GM12891 (cell line): ENCODE measurements at regions not wholly inside any gene's neighbourhood (a gene's known extent, or its start where the extent isn't known, plus 50 kb on each side); places are given as distances from the start of the nearest gene placed in this dataset.

Experiments used
- DNase-seq: peaks from one replicate; pipeline ENCODE4 v3.0.0; 2011; ENCODE audit warnings: low spot score; ENCODE audit not compliant: insufficient read length
- FAIRE-seq: peaks from 2 replicates; lab custom pipeline; 2011; peaks lifted over from hg19 to GRCh38; lab: Jason Lieb, UNC
- PAX5 ChIP-seq: IDR thresholded peaks from 2 replicates; pipeline ENCODE4 v1.6.1; 2011; ENCODE audit warnings: low read length, moderate library complexity, mild to moderate bottlenecking; ENCODE audit not compliant: insufficient read depth, severe bottlenecking
- POLR2A ChIP-seq: IDR thresholded peaks from 2 replicates; pipeline ENCODE4 v1.6.1; 2011; ENCODE audit warnings: low read depth, low read length, control low read depth
- POLR2AphosphoS5 ChIP-seq: IDR thresholded peaks from 2 replicates; pipeline ENCODE4 v1.6.1; 2011; ENCODE audit warnings: low read depth, low read length, control low read depth
- POU2F2 ChIP-seq: IDR thresholded peaks from 2 replicates; pipeline ENCODE4 v1.6.1; 2011; ENCODE audit warnings: low read depth, mild to moderate bottlenecking, control low read depth, low read length, moderate library complexity
- SPI1 ChIP-seq: IDR thresholded peaks from 2 replicates; pipeline ENCODE4 v1.6.1; 2011; ENCODE audit warnings: low read depth, low read length, control low read depth
- TAF1 ChIP-seq: IDR thresholded peaks from 2 replicates; pipeline ENCODE4 v1.6.1; 2011; ENCODE audit warnings: low read depth, low read length, control low read depth

DNA sequence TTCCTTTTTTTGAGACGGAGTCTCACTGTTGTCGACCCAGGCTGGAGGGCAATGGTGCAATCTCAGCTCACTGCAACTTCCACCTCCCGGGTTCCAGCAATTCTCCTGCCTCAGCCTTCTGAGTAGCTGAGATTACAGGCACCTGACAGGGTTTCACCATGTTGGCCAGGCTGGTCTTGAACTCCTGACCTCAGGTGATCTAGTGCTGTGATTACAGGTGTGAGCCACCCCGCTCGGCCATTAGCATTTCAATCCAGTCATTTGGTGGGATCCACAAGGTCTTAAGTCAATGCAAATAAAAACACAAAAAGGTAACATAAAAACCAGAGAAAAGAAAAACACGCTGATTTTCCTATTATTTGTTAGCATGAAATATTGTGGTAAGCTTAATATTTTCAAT, 1227.2 kb upstream of the TENM4 start:
- DNase-seq (no peak), FAIRE-seq (no peak)
- TF ChIP-seq POLR2AphosphoS5: no peak
- TF ChIP-seq POU2F2: no peak
- no peak for TF ChIP-seq SPI1
- TF ChIP-seq TAF1: no peak
- TF ChIP-seq PAX5: no peak
- no peak for TF ChIP-seq POLR2A

DNA sequence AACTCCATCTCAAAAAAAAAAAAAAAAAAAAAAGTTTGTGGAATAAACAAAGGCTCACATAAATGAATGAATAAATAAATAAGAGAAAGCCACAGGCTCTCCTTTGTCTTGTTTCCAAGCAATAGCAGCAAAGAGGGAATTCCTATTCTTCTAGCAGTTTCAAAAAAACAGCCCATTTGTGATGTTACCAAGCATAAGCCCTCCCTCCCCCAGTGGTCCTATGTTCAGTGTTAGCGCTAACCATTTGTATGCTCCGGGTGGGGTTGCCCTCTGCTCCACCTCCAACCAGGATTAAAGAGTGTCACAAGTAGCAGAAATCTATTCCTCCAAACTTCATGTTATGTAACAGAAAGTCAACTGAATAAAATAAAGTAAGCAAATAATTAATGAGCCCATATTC, 1215.0 kb upstream of the TENM4 start:
- DNase-seq: no peak
- FAIRE-seq: no peak
- no peak for TF ChIP-seq POU2F2
- TF ChIP-seq TAF1: no peak
- TF ChIP-seq SPI1: no peak
- TF ChIP-seq PAX5: no peak
- no peak for TF ChIP-seq POLR2AphosphoS5
- no peak for TF ChIP-seq POLR2A

DNA sequence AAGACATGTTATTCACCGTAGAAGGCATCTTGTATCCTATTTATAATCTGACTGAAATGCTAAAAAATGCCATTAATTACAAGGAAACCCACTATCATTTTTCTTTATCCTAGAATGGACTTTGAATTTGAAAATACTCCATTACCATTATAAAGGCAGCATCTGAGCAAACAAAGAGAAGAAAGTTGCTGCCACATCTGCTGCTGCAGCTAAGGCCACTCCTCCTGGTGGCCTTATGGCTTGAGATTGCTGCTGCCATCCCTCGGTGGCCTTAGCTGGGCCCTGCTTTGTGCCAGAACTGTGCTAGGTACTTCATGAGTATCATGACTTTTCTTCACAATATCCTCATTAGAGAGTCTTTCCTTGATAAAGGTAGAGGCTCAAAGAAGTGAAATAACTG, 1210.1 kb upstream of the TENM4 start:
- FAIRE-seq (no peak), DNase-seq (no peak)
- TF ChIP-seq POLR2A (no peak), TAF1 (no peak), POLR2AphosphoS5 (no peak), SPI1 (no peak), POU2F2 (no peak), PAX5 (no peak)

DNA sequence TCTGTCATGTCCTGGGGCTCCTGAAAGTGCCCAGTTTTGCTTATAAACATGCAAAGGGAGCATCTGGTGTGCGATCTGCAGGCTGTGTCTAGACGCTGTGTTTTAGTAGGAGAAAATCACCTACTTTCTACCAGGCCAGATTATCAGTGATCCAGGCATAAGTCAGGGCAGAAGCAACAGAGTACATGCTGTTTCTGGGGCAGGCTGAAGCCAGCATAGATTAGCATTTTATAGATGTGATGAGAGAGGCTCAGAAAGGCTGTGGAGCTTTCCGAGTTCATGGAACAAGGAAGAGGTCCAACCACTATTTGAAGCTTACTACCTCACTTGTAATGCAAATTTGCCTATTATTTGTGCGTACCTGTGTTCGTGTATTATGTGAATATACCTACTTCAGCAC, 1208.4 kb upstream of the TENM4 start:
- DNase-seq: no peak
- TF ChIP-seq POLR2AphosphoS5 (no peak), TAF1 (no peak), POU2F2 (no peak), POLR2A (no peak), PAX5 (no peak)
- FAIRE-seq: no peak

- TF ChIP-seq PAX5 (no peak), POLR2A (no peak), SPI1 (no peak), POLR2AphosphoS5 (no peak), POU2F2 (no peak), TAF1 (no peak)
- FAIRE-seq (no peak), DNase-seq (no peak)
Observed at GRCh38 chr11:80638296-80638695, 1197.5 kb upstream of the TENM4 start.

DNA sequence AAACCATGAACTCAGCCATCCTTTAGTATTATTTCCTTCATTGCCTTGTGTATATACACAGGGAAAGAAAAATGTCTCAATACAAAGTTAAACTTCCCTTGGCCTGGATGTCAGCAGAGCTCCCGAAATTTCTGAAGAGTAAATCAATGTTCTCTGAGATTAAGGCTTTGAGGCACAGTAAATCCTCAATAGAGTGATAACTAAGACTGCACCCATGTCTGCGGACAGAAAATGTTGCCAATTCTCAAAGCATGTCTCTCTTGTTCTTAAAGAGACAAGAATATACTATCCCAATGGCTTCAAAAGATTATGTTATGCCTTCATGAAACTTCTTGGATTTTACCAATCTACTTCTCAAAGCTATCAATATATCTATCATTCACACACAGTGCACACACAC, 1196.7 kb upstream of the TENM4 start:
- TF ChIP-seq SPI1 (no peak), POLR2A (no peak), POLR2AphosphoS5 (no peak), PAX5 (no peak), POU2F2 (no peak), TAF1 (no peak)
- DNase-seq: no peak
- FAIRE-seq: no peak

- TF ChIP-seq POLR2AphosphoS5: no peak
- no peak for TF ChIP-seq PAX5
- no peak for TF ChIP-seq POU2F2
- TF ChIP-seq TAF1: no peak
- TF ChIP-seq SPI1: no peak
- no peak for TF ChIP-seq POLR2A
- DNase-seq (no peak), FAIRE-seq (no peak)
Observed at GRCh38 chr11:80636999-80637398, 1196.2 kb upstream of the TENM4 start.

DNA sequence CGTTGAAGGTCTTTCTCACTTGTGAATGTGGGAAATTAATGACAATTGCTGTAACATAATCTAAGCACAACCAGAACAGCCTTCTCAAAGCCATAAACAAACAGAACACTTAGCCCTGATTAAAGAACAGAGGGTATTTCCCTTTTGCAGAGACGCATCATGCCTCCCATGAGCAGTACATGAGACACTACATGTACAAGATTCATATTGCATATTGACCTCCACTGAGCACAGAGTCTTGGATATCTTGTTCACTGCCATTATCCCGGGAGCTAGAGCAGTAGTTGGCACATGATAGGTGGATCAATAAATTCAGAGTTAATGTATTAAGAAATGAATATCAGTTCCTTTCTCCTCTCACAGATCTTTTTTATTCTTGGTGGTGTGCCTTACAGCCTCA, 1194.3 kb upstream of the TENM4 start:
- TF ChIP-seq PAX5 (no peak), SPI1 (no peak), POU2F2 (no peak), POLR2A (no peak), TAF1 (no peak), POLR2AphosphoS5 (no peak)
- no peak for FAIRE-seq

DNA sequence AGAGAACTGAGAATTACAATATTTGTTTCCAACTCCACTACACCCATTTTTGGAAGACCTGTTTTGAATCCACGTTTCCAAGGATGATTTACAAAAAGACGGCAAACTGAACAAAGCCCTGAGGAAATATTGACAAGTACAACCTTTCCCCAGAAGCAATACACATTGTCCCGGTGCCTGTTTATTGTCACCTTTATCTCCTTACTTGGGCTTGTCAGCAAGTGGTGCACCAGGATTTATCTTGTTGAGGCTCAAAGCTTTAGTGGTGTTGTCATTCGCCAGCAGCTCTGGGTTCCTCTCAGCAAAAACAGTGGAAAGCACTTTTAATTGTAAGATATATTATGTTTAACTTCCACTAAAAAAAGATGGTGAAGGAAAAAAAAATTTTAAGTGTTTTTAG, 1191.9 kb upstream of the TENM4 start:
- no peak for TF ChIP-seq PAX5
- no peak for TF ChIP-seq POU2F2
- no peak for TF ChIP-seq SPI1
- TF ChIP-seq POLR2AphosphoS5: no peak
- no peak for TF ChIP-seq TAF1
- DNase-seq (no peak), FAIRE-seq (no peak)

More for the DNA sequence above, 1194.3 kb upstream of the TENM4 start:
- no peak for DNase-seq

DNA sequence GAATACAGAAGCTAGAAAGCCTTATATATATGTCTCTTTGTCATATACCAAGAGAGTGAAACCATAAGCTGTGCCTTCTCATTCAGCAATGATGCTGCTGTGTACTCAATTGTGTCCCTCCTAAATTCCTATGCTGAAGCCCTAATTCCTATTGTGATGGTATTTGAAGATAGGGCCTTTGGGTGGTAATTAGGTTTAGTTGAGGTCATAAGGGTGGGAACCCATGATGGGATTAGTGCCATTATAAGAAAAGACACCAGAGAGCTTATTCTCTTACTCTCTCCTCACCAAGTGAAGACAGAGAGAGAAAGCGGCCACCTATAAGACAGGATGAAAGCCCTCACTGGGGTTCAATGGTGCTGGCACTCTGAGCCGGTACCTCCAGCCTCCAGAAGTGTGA, 1191.3 kb upstream of the TENM4 start:
- DNase-seq (no peak), FAIRE-seq (no peak)
- TF ChIP-seq TAF1 (no peak), PAX5 (no peak), POU2F2 (no peak), POLR2AphosphoS5 (no peak), POLR2A (no peak), SPI1 (no peak)

DNA sequence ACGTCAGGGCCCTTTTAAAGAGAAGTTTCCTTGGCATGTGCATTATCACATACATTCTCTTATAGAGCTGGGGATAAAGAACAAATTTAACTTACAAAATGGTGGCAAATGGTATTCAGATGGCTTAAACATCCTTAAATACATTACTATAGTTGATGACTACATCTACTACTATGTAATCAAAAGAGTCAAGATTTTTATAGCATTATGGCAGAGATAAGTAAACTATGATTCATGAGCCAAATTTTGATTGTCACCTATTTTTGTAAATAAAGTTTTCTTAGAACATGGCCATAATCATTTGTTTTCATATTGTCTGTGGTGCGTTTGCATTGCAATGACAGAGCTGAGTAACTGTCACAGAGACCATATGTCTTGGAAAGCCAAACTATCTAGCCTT, 1188.6 kb upstream of the TENM4 start:
- DNase-seq (no peak), FAIRE-seq (no peak)
- no peak for TF ChIP-seq SPI1
- no peak for TF ChIP-seq POLR2AphosphoS5
- no peak for TF ChIP-seq POLR2A
- TF ChIP-seq TAF1: no peak
- TF ChIP-seq PAX5: no peak
- TF ChIP-seq POU2F2: no peak
